ENCODE measurements at regions not wholly inside any gene's neighbourhood (a gene's known extent, or its start where the extent isn't known, plus 50 kb on each side); places are given as distances from the start of the nearest gene placed in this dataset.
"Not testable (repeated sequence)": the region's sequence is repeated elsewhere in the genome, so short reads cannot be mapped to it uniquely, and the experiment has no call there.

DNA sequence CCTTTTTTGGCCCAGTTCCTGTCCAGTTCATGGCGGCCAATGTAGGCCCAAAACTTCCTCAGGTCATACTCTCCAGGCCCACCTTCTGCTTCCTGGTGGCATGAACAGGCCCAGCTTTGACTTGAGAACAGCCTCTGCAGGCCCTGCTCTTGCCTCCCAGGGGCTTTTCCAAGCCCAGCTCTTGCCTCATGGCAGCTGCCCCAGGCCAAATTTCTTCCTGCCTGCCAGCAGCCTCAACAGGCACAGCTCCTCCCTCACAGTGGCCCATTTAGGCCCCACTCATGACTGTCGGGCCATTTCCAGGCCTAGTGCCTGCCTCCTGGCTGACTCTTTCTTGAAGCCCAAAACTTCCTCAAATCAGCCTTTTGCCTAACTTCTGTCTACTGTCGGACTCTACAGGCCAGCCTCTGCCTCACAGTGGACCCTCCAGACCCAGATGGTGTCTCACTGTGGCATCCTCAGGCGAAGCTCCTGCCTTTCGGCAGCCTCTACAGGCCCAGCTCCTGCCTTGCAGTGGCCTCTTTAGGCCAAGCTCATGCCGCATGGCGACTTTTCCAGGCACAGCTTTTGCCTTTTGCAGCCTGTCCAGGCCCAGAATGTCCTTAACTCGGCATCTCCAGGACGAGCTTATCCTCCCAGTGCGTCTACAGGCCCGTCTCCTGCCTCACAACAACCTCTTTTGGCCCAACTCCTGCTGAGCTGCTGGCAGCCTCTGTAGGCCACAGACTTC, 53.7 kb upstream of the METTL14 start:
- H3K4me3 Mint-ChIP-seq (ENCODE audit: low read depth); H3K27ac Mint-ChIP-seq; H3K4me1 Mint-ChIP-seq (ENCODE audit: low read depth); intact Hi-C loops (cut with micrococcal nuclease); H3K9me3 Mint-ChIP-seq; DNase-seq (ENCODE audit: low spot score); H3K27me3 Mint-ChIP-seq (ENCODE audit: low read depth): not testable (repeated sequence)
- H3K36me3 Mint-ChIP-seq (ENCODE audit: low read depth): peaks cover 29% of the 10 kb centered on the region

DNA sequence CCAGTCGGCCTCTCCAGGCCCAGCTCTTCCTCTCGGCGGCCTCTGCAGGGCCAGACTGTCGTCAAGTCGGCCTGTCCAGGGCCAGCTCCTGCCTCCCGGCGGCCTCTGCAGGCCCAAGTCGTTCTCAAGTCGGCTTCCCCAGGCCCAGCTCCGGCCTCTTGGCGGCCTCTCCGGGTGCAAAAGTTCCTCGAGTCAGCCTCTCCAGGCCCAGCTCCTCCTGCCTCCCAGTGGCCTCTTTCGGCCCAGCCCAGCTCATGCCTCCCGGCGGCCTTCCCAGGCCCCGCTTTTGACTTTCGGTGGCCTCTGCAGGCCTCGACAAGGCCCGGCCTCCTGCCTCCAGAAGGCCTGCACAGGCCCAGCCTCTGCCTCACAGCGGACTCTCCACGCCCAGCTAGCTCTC, 51.7 kb upstream of the METTL14 start:
- H3K9me3 Mint-ChIP-seq; H3K27me3 Mint-ChIP-seq (ENCODE audit: low read depth); H3K4me3 Mint-ChIP-seq (ENCODE audit: low read depth); H3K27ac Mint-ChIP-seq; H3K4me1 Mint-ChIP-seq (ENCODE audit: low read depth); DNase-seq (ENCODE audit: low spot score); intact Hi-C loops (cut with micrococcal nuclease): not testable (repeated sequence)
- H3K36me3 Mint-ChIP-seq (ENCODE audit: low read depth): peaks cover 29% of the 10 kb centered on the region

DNA sequence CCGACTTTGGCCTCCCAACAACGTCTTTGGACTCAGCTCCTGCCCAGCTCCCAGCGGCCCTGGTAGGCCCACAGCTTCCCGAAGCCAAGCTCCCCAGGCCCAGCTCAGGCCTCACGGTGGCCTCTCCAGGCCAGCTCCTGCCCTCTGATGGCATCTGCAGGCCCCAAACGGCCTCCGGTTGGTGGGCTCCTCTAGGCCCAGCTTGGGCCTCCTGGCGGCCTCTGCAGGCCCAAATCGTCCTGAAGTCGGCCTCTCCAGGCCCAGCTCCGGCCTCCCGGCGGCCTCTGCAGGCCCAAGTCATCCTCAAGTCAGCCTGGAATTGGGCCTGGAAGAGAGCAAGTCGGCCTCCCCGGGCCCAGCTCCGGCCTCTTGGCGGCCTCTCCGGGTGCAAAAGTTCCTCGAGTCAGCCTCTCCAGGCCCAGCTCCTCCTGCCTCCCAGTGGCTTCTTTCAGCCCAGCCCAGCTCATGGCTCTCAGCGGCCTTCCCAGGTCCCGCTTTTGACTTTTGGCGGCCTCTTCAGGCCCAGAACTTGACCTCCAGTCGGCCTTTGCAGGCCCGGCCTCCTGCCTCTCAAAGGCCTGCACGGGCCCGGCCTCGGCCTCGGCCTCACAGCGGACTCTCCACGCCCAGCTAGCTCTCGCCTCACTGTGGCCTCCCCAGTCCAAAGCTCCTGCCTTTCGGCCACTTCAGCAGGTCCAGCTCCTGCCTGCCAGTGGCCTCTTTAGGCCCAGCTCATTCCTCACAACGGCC, 50.9 kb upstream of the METTL14 start:
- H3K4me1 Mint-ChIP-seq (ENCODE audit: low read depth); H3K9me3 Mint-ChIP-seq; H3K4me3 Mint-ChIP-seq (ENCODE audit: low read depth); H3K27ac Mint-ChIP-seq; intact Hi-C loops (cut with micrococcal nuclease); H3K27me3 Mint-ChIP-seq (ENCODE audit: low read depth); DNase-seq (ENCODE audit: low spot score): not testable (repeated sequence)
- H3K36me3 Mint-ChIP-seq (ENCODE audit: low read depth): peaks cover 24% of the 10 kb centered on the region
